Stimulated activated CD4-positive, alpha-beta T cell treated with anti-CD3 and anti-CD28 coated beads, Interleukin-12 subunit alpha, Interleukin-12 subunit beta, amount 100 ng/mL, for 24 hours (primary cell): ENCODE measurements at regions not wholly inside any gene's neighbourhood (a gene's known extent, or its start where the extent isn't known, plus 50 kb on each side); places are given as distances from the start of the nearest gene placed in this dataset.
A peak's percentile ranks its signal among the peaks of the same experiment; 100 is the strongest.
"Not testable (repeated sequence)": the region's sequence is repeated elsewhere in the genome, so short reads cannot be mapped to it uniquely, and the experiment has no call there.

Experiments
- DNase-seq, 2 experiments: peaks; one replicate each; pipeline ENCODE4 v3.0.0-alpha.2; 2020; ENCODE audit warnings: low read depth in 2 of 2

- DNase-seq: peak in 1 of 2 experiments; percentile 33
These were observed 101.0 kb upstream of the ZNF236 start for GRCh38 chr18:76721207-76721996.

- no peak for DNase-seq
These were observed 101.7 kb upstream of the ZNF236 start for GRCh38 chr18:76720683-76721082.

- DNase-seq: no peak
These were observed 107.2 kb upstream of the ZNF236 start for GRCh38 chr18:76715012-76715610.

- DNase-seq: no peak
These were observed 108.9 kb upstream of the ZNF236 start for GRCh38 chr18:76713432-76713831.

- no peak for DNase-seq
These were observed 109.7 kb upstream of the ZNF236 start for GRCh38 chr18:76712511-76713140.

GRCh38 chr18:76710646-76711520, 111.5 kb upstream of the ZNF236 start:
- no peak for DNase-seq

- DNase-seq: peak; percentile 23 to 49
These were observed 112.4 kb upstream of the ZNF236 start for GRCh38 chr18:76709659-76710645.

GRCh38 chr18:76708722-76709353, 113.5 kb upstream of the ZNF236 start:
- no peak for DNase-seq

- no peak for DNase-seq
These were observed 114.2 kb upstream of the ZNF236 start for GRCh38 chr18:76708071-76708721.

- no peak for DNase-seq
These were observed 114.8 kb upstream of the ZNF236 start for GRCh38 chr18:76707534-76707933.

- not testable (repeated sequence) for DNase-seq
These were observed 117.8 kb upstream of the ZNF236 start for GRCh38 chr18:76704589-76704988.

GRCh38 chr18:76699923-76700322, 122.4 kb upstream of the ZNF236 start:
- no peak for DNase-seq

- DNase-seq: no peak
These were observed 124.9 kb upstream of the ZNF236 start for GRCh38 chr18:76697441-76697901.

- DNase-seq: no peak
These were observed 130.6 kb upstream of the ZNF236 start for GRCh38 chr18:76691800-76692199.

- no peak for DNase-seq
These were observed 132.6 kb upstream of the ZNF236 start for GRCh38 chr18:76689646-76690264.

GRCh38 chr18:76688724-76689472, 133.5 kb upstream of the ZNF236 start:
- DNase-seq: no peak

- no peak for DNase-seq
These were observed 134.9 kb upstream of the ZNF236 start for GRCh38 chr18:76687304-76687962.

- DNase-seq: peak in 1 of 2 experiments; percentile 20
These were observed 135.6 kb upstream of the ZNF236 start for GRCh38 chr18:76686737-76687231.
